ENCODE measurements at regions not wholly inside any gene's neighbourhood (a gene's known extent, or its start where the extent isn't known, plus 50 kb on each side); places are given as distances from the start of the nearest gene placed in this dataset.

GRCh38 chr6:121663292-121663810 lies 227.9 kb downstream of the GJA1 start:
- no peak for TF ChIP-seq CTCF (IDR thresholded peaks at IDR 0.05)
- H3K27ac ChIP-seq: no peak overlapping the region
- no peak overlapping the region for H3K4me3 ChIP-seq
- DNase-seq (ENCODE audit: low spot score): no peak

GRCh38 chr6:121664158-121664557 lies 228.7 kb downstream of the GJA1 start:
- DNase-seq (ENCODE audit: low spot score): no peak
- H3K27ac ChIP-seq: no peak overlapping the region
- no peak for TF ChIP-seq CTCF (IDR thresholded peaks at IDR 0.05)
- H3K4me3 ChIP-seq: no peak overlapping the region

- TF ChIP-seq CTCF (IDR thresholded peaks at IDR 0.05): no peak
- no peak overlapping the region for H3K4me3 ChIP-seq
- no peak for DNase-seq (ENCODE audit: low spot score)
- peak overlapping the region in 1 of 2 donors; percentile 6 for H3K27ac ChIP-seq
Measured at GRCh38 chr6:121666814-121667213, 231.4 kb downstream of the GJA1 start.

- Histone ChIP-seq H3K27ac (no peak overlapping the region), H3K4me3 (no peak overlapping the region)
- DNase-seq (ENCODE audit: low spot score): no peak
- no peak for TF ChIP-seq CTCF (IDR thresholded peaks at IDR 0.05)
Measured at GRCh38 chr6:121668259-121668658, 232.8 kb downstream of the GJA1 start.

- Histone ChIP-seq H3K27ac (no peak overlapping the region), H3K4me3 (no peak overlapping the region)
- DNase-seq (ENCODE audit: low spot score): no peak
- TF ChIP-seq CTCF (IDR thresholded peaks at IDR 0.05): no peak
Measured at GRCh38 chr6:121670511-121670910, 235.1 kb downstream of the GJA1 start.

- TF ChIP-seq CTCF (IDR thresholded peaks at IDR 0.05): no peak
- no peak overlapping the region for H3K4me3 ChIP-seq
- H3K27ac ChIP-seq: no peak overlapping the region
- no peak for DNase-seq (ENCODE audit: low spot score)
Measured at GRCh38 chr6:121677571-121677970, 242.1 kb downstream of the GJA1 start.

- Histone ChIP-seq H3K4me3 (no peak overlapping the region), H3K27ac (no peak overlapping the region)
- DNase-seq (ENCODE audit: low spot score): no peak
- no peak for TF ChIP-seq CTCF (IDR thresholded peaks at IDR 0.05)
Measured at GRCh38 chr6:121678245-121678644, 242.8 kb downstream of the GJA1 start.
